Natural killer cell (primary cell): ENCODE measurements at regions not wholly inside any gene's neighbourhood (a gene's known extent, or its start where the extent isn't known, plus 50 kb on each side); places are given as distances from the start of the nearest gene placed in this dataset.

ENCODE experiments used
- ATAC-seq, 3 donors: fragments of 150-1000 bp in 2 of 3; fragments of 200-7000 bp in 1 of 3; cut with Tn5 transposase; 1 replicate in 1 of 3; 2 replicates in 2 of 3; pipeline ENCODE4 v1.10.0; 2021; ENCODE audit warnings: mild to moderate bottlenecking in 2 of 3, moderate library complexity in 2 of 3
- DNase-seq, 2 donors: peaks; one replicate each; pipeline versions ENCODE4 v3.0.0 to v3.0.0-alpha.2; 2013 to 2021; ENCODE audit warnings: mixed read lengths in 1 of 2
- H3K27ac ChIP-seq: one replicate; pipeline ENCODE4 v1.5.1; 2013; ENCODE audit warnings: mild to moderate bottlenecking, low read length
- H3K27me3 ChIP-seq: one replicate; pipeline ENCODE4 v1.6.1; 2013; ENCODE audit warnings: low read length; ENCODE audit not compliant: control insufficient read depth, insufficient read depth
- H3K36me3 ChIP-seq: one replicate; pipeline ENCODE4 v1.6.1; 2013; ENCODE audit warnings: low read length; ENCODE audit not compliant: control insufficient read depth, insufficient read depth
- H3K4me1 ChIP-seq: one replicate; pipeline ENCODE4 v1.6.1; 2013; ENCODE audit warnings: low read length; ENCODE audit not compliant: control insufficient read depth, insufficient read depth
- H3K4me3 ChIP-seq: one replicate; pipeline ENCODE4 v1.5.1; 2013; ENCODE audit warnings: low read length
- H3K9me3 ChIP-seq: one replicate; pipeline ENCODE4 v1.6.1; 2013; ENCODE audit warnings: low read length; ENCODE audit not compliant: control insufficient read depth, insufficient read depth
- H3K27ac Mint-ChIP-seq, 2 donors: one replicate each; pipeline ENCODE4 v1.8.0; 2022; ENCODE audit warnings: mild to moderate bottlenecking in 2 of 2, mixed read lengths in 2 of 2, moderate library complexity in 1 of 2
- H3K27me3 Mint-ChIP-seq, 2 donors: one replicate each; pipeline ENCODE4 v1.8.0; 2022; ENCODE audit warnings: low read depth in 2 of 2, mixed read lengths in 2 of 2
- H3K36me3 Mint-ChIP-seq: one replicate; pipeline ENCODE4 v1.8.0; 2022; ENCODE audit warnings: mixed read lengths
- H3K4me1 Mint-ChIP-seq, 2 donors: one replicate each; pipeline ENCODE4 v1.8.0; 2022; ENCODE audit warnings: mixed read lengths in 2 of 2
- H3K4me3 Mint-ChIP-seq: one replicate; pipeline ENCODE4 v1.8.0; 2022; ENCODE audit warnings: mild to moderate bottlenecking, moderate library complexity, mixed read lengths
- H3K9me3 Mint-ChIP-seq, 2 donors: one replicate each; pipeline ENCODE4 v1.8.0; 2022; ENCODE audit warnings: mixed read lengths in 2 of 2
- CTCF ChIP-seq: fragments of 200-600 bp; IDR thresholded peaks from one replicate; pipeline ENCODE4 v1.8.0; 2022; ENCODE audit warnings: antibody characterized with exemption
- WGBS: methylation state at CpG from one replicate; pipeline ENCODE4 v1.1.7; 2013; ENCODE audit warnings: missing lambda C conversion rate; ENCODE audit not compliant: insufficient coverage; 5-methylcytosine and 5-hydroxymethylcytosine counted together
- intact Hi-C: fragments of 100-400 bp; cut with micrococcal nuclease; formaldehyde crosslinking; loops from one replicate; pipeline ENCODE4 v1.14.2; 2022

DNA sequence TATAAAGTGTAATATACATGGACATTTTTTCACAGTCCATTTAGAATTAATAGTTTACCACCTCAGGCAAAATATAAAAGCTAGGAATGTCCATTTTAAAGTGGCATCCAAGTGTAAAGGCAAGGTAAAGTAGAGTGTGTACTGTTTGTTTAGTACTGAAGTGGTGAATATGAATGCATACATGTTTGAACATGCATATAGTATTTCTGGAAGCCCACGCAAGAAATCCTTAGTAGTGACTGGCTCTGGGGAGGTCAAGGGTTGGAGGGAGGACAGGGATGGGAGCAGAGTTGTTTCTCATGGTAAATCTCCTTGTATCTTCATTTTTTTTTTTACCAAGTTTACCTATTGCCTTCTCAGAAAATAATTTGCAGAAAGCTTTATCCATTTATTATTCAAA is 129.2 kb downstream of the UNC5CL start:
- TF ChIP-seq CTCF, result no peak
- intact Hi-C loops, result no loop called here
- Mint-ChIP-seq H3K36me3 (no peaks in the 10 kb centered on the region), H3K27ac (no peak overlapping the region), H3K9me3 (no peaks in the 10 kb centered on the region), H3K4me1 (no peaks in the 10 kb centered on the region), H3K4me3 (no peak overlapping the region), H3K27me3 (peaks cover 10 to 29% of the 10 kb centered on the region in 2 donors)
- no peak for DNase-seq
- Histone ChIP-seq H3K4me1 (peaks cover 4% of the 10 kb centered on the region), H3K36me3 (no peaks in the 10 kb centered on the region), H3K27ac (no peak overlapping the region), H3K27me3 (peaks cover 2% of the 10 kb centered on the region), H3K9me3 (no peaks in the 10 kb centered on the region), H3K4me3 (no peak overlapping the region)
- WGBS, result 87% methylated on average over 1 of the region's 1 CpG
- no peak for ATAC-seq

DNA sequence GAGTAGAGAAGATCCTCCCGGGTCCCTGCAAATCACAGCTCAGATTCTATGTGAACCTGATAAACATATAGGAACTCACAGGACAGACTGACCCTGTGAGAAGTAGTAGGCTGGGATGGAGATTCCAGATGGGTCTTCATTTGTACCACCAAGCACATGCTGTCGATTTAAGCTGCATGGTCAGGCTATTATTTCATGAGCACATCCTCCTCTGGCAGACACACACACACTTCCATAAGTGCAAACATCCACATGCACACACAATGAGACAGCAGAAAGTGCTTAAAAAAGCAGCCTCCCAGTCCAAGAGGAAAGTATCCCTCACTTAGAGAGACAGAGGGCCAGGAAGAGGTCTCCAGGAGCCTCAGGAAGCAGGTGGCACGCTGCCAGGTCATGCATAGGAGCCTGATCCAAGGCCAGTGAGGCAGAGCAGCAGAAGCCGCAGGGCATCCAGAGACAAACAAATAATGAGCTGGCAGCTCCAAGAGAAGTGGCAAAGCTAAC is 131.8 kb downstream of the UNC5CL start:
- no peak for TF ChIP-seq CTCF
- H3K27ac Mint-ChIP-seq, result no peak overlapping the region
- WGBS, result 87% methylated on average over 4 of the region's 4 CpGs

GRCh38 chr6:40906759-40907158 is 132.3 kb downstream of the UNC5CL start:
- Mint-ChIP-seq H3K9me3 (no peaks in the 10 kb centered on the region), H3K4me1 (no peaks in the 10 kb centered on the region), H3K36me3 (no peaks in the 10 kb centered on the region), H3K27me3 (peaks cover 12 to 34% of the 10 kb centered on the region in 2 donors), H3K4me3 (no peak overlapping the region), H3K27ac (no peak overlapping the region)
- no peaks in the 10 kb centered on the region for H3K9me3 ChIP-seq
- no peaks in the 10 kb centered on the region for H3K36me3 ChIP-seq
- 97% methylated on average over 3 of the region's 3 CpGs for WGBS
- H3K27me3 ChIP-seq, result peaks cover 2% of the 10 kb centered on the region
- H3K4me1 ChIP-seq, result no peaks in the 10 kb centered on the region
- TF ChIP-seq CTCF, result no peak
- no peak overlapping the region for H3K4me3 ChIP-seq
- no peak overlapping the region for H3K27ac ChIP-seq
- intact Hi-C loops, result no loop called here
- DNase-seq (no peak), ATAC-seq (no peak)

More for the DNA sequence above, 131.8 kb downstream of the UNC5CL start:
- Histone ChIP-seq H3K36me3 (no peaks in the 10 kb centered on the region), H3K4me1 (peaks cover 3% of the 10 kb centered on the region), H3K9me3 (no peaks in the 10 kb centered on the region), H3K27ac (no peak overlapping the region), H3K27me3 (peaks cover 2% of the 10 kb centered on the region), H3K4me3 (no peak overlapping the region)
- Mint-ChIP-seq H3K4me1 (no peaks in the 10 kb centered on the region), H3K4me3 (no peak overlapping the region), H3K27me3 (peaks cover 12 to 34% of the 10 kb centered on the region in 2 donors), H3K9me3 (no peaks in the 10 kb centered on the region), H3K36me3 (no peaks in the 10 kb centered on the region)
- DNase-seq (no peak), ATAC-seq (no peak)
- intact Hi-C loops, result no loop called here

DNA sequence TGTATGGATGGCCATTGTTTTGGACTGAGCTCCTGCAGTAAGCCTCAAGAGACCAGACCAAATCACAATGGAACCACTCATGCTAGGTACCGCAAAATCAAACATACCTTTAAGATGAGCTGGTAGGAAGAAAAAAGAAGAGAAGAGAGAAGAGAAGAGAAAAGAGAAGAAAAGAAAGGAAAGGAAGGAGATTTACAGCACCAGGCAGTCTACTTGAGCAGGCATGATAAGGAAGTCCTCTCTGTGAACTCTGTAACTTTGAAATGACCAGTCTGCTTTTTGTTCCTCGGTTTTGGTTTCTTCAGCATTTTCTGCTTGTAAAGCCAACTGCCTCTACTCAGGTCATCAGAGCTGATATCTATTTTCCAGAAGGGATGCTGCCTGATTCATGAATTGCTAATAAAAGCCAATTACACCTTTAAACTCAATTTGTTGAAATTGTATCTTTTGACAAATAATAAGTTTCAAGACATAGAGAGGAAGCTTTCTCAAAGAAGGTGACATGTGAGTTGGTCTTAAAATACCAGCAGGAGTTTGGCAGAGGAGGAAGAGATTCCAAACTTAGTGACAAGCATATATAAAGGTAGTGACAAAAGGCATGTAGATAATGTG is 134.3 kb downstream of the UNC5CL start:
- H3K27me3 Mint-ChIP-seq, result peaks cover 12 to 31% of the 10 kb centered on the region in 2 donors
- H3K9me3 Mint-ChIP-seq, result no peaks in the 10 kb centered on the region
- H3K4me1 ChIP-seq, result no peaks in the 10 kb centered on the region
- H3K4me1 Mint-ChIP-seq, result no peaks in the 10 kb centered on the region
- no peaks in the 10 kb centered on the region for H3K36me3 ChIP-seq
- no peak overlapping the region for H3K27ac ChIP-seq
- intact Hi-C loops, result no loop called here
- no peaks in the 10 kb centered on the region for H3K27me3 ChIP-seq
- H3K36me3 Mint-ChIP-seq, result no peaks in the 10 kb centered on the region
- 43% methylated on average over 1 of the region's 2 CpGs for WGBS
- H3K9me3 ChIP-seq, result no peaks in the 10 kb centered on the region
- no peak for TF ChIP-seq CTCF
- no peak for DNase-seq
- H3K4me3 Mint-ChIP-seq, result no peak overlapping the region
- no peak overlapping the region for H3K4me3 ChIP-seq
- no peak for ATAC-seq
- H3K27ac Mint-ChIP-seq, result no peak overlapping the region
